ENCODE measurements at regions not wholly inside any gene's neighbourhood (a gene's known extent, or its start where the extent isn't known, plus 50 kb on each side); places are given as distances from the start of the nearest gene placed in this dataset.

- TF ChIP-seq EZH2 (IDR thresholded peaks at IDR 0.05; ENCODE audit: borderline replicate concordance, low read depth, low read length, severe bottlenecking) (no peak), CTCF (IDR thresholded peaks at IDR 0.05; ENCODE audit: extremely low read depth in 1 of 2, insufficient read depth in 1 of 2, low read depth in 1 of 2, low read length in 2 of 2) (no peak), POLR2A (IDR thresholded peaks at IDR 0.05; ENCODE audit: low read depth, low read length) (no peak)
These were observed 361.0 kb upstream of the CDH6 start for GRCh38 chr5:30832519-30832918.

All from endothelial cell of umbilical vein (primary cell).